ENCODE measurements at regions not wholly inside any gene's neighbourhood (a gene's known extent, or its start where the extent isn't known, plus 50 kb on each side); places are given as distances from the start of the nearest gene placed in this dataset.

GRCh38 chr4:127149086-127149485, 483.7 kb upstream of the INTU start:
- TF ChIP-seq CTCF (IDR thresholded peaks at IDR 0.05), result no peak
- TF ChIP-seq POLR2A (IDR thresholded peaks at IDR 0.05), result no peak
- no peak for TF ChIP-seq EP300 (IDR thresholded peaks at IDR 0.05)
